ENCODE measurements at regions not wholly inside any gene's neighbourhood (a gene's known extent, or its start where the extent isn't known, plus 50 kb on each side); places are given as distances from the start of the nearest gene placed in this dataset.
A peak's percentile ranks its signal among the peaks of the same experiment; 100 is the strongest.

- Histone ChIP-seq H3K9me3 (ENCODE audit: low read depth, low read length) (no peaks in the 10 kb centered on the region), H4K20me1 (ENCODE audit: insufficient read depth, low read length) (no peaks in the 10 kb centered on the region), H3K27ac (ENCODE audit: low read depth, low read length) (no peak overlapping the region), H3K79me2 (ENCODE audit: insufficient read depth, low read length) (no peaks in the 10 kb centered on the region), H3K27me3 (ENCODE audit: insufficient read depth, low read length) (no peaks in the 10 kb centered on the region), H3K4me2 (ENCODE audit: insufficient read depth, low read length) (no peak overlapping the region), H2AFZ (ENCODE audit: low read length) (no peak overlapping the region), H3K36me3 (ENCODE audit: insufficient read depth, low read length) (no peaks in the 10 kb centered on the region), H3K4me3 (ENCODE audit: insufficient read depth, low read length) (no peak overlapping the region), H3K4me1 (ENCODE audit: insufficient read depth, low read length) (peaks cover 35% of the 10 kb centered on the region)
- TF ChIP-seq, protein P1, sequence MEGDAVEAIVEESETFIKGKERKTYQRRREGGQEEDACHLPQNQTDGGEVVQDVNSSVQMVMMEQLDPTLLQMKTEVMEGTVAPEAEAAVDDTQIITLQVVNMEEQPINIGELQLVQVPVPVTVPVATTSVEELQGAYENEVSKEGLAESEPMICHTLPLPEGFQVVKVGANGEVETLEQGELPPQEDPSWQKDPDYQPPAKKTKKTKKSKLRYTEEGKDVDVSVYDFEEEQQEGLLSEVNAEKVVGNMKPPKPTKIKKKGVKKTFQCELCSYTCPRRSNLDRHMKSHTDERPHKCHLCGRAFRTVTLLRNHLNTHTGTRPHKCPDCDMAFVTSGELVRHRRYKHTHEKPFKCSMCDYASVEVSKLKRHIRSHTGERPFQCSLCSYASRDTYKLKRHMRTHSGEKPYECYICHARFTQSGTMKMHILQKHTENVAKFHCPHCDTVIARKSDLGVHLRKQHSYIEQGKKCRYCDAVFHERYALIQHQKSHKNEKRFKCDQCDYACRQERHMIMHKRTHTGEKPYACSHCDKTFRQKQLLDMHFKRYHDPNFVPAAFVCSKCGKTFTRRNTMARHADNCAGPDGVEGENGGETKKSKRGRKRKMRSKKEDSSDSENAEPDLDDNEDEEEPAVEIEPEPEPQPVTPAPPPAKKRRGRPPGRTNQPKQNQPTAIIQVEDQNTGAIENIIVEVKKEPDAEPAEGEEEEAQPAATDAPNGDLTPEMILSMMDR (IDR thresholded peaks at IDR 0.05; ENCODE audit: extremely low read depth, low read depth, low read length) = no peak
- peak; percentile 51 for DNase-seq (ENCODE audit: insufficient read length, low spot score, missing footprints)
Measured at GRCh38 chr2:176388861-176389260, 119.6 kb downstream of the MTX2 start.

- Histone ChIP-seq H3K4me2 (ENCODE audit: insufficient read depth, low read length) (peak overlapping the region; percentile 2), H2AFZ (ENCODE audit: low read length) (peak overlapping the region; percentile 64)
- DNase-seq (ENCODE audit: insufficient read length, low spot score, missing footprints) = no peak
Measured at GRCh38 chr2:176390276-176391147, 121.3 kb downstream of the MTX2 start.

GRCh38 chr2:176391148-176391419 lies 121.8 kb downstream of the MTX2 start:
- Histone ChIP-seq H4K20me1 (ENCODE audit: insufficient read depth, low read length) (no peaks in the 10 kb centered on the region), H3K27me3 (ENCODE audit: insufficient read depth, low read length) (no peaks in the 10 kb centered on the region), H3K9me3 (ENCODE audit: low read depth, low read length) (no peaks in the 10 kb centered on the region), H3K4me1 (ENCODE audit: insufficient read depth, low read length) (peaks cover 40% of the 10 kb centered on the region), H3K27ac (ENCODE audit: low read depth, low read length) (peak overlapping the region; percentile 48), H3K36me3 (ENCODE audit: insufficient read depth, low read length) (no peaks in the 10 kb centered on the region), H2AFZ (ENCODE audit: low read length) (peak overlapping the region; percentile 5), H3K79me2 (ENCODE audit: insufficient read depth, low read length) (no peaks in the 10 kb centered on the region), H3K4me2 (ENCODE audit: insufficient read depth, low read length) (peak overlapping the region; percentile 2), H3K4me3 (ENCODE audit: insufficient read depth, low read length) (no peak overlapping the region)
- no peak for DNase-seq (ENCODE audit: insufficient read length, low spot score, missing footprints)
- TF ChIP-seq, protein P1 (IDR thresholded peaks at IDR 0.05; ENCODE audit: extremely low read depth, low read depth, low read length) = no peak

More at GRCh38 chr2:176390276-176391147, 121.3 kb downstream of the MTX2 start:
- H3K4me3 ChIP-seq (ENCODE audit: insufficient read depth, low read length) = no peak overlapping the region
- H3K79me2 ChIP-seq (ENCODE audit: insufficient read depth, low read length) = no peaks in the 10 kb centered on the region
- H3K36me3 ChIP-seq (ENCODE audit: insufficient read depth, low read length) = no peaks in the 10 kb centered on the region
- TF ChIP-seq, protein P1 (IDR thresholded peaks at IDR 0.05; ENCODE audit: extremely low read depth, low read depth, low read length) = no peak
- H3K4me1 ChIP-seq (ENCODE audit: insufficient read depth, low read length) = peaks cover 40% of the 10 kb centered on the region
- H3K27ac ChIP-seq (ENCODE audit: low read depth, low read length) = peak overlapping the region; percentile 15
- no peaks in the 10 kb centered on the region for H3K9me3 ChIP-seq (ENCODE audit: low read depth, low read length)
- H4K20me1 ChIP-seq (ENCODE audit: insufficient read depth, low read length) = no peaks in the 10 kb centered on the region
- no peaks in the 10 kb centered on the region for H3K27me3 ChIP-seq (ENCODE audit: insufficient read depth, low read length)

DNA sequence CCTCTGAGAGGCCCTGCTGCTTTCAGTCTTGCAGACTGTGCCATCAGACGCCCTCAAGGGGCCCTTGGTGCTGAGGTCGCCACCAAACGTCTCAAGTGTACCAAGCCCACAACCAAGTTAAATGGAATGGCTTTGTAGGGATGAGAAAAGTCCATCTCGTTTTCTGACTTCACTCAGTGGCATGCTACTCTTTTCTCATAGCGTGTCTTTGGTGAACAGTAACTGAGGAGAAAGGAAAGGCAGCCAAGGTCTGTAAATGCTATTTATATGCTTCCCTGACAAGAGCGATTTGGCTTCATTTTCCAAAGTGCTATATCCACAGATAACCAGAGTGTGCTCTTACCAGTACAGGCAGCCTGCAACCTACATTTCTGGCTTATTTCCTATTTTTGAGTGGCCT lies 123.0 kb downstream of the MTX2 start:
- Histone ChIP-seq H3K4me1 (ENCODE audit: insufficient read depth, low read length) (peaks cover 40% of the 10 kb centered on the region), H3K79me2 (ENCODE audit: insufficient read depth, low read length) (no peaks in the 10 kb centered on the region), H3K9me3 (ENCODE audit: low read depth, low read length) (no peaks in the 10 kb centered on the region), H3K36me3 (ENCODE audit: insufficient read depth, low read length) (no peaks in the 10 kb centered on the region), H3K27ac (ENCODE audit: low read depth, low read length) (peak overlapping the region; percentile 60), H4K20me1 (ENCODE audit: insufficient read depth, low read length) (no peaks in the 10 kb centered on the region), H3K4me3 (ENCODE audit: insufficient read depth, low read length) (no peak overlapping the region), H2AFZ (ENCODE audit: low read length) (peak overlapping the region; percentile 71), H3K4me2 (ENCODE audit: insufficient read depth, low read length) (peak overlapping the region; percentile 57), H3K27me3 (ENCODE audit: insufficient read depth, low read length) (no peaks in the 10 kb centered on the region)
- no peak for DNase-seq (ENCODE audit: insufficient read length, low spot score, missing footprints)
- TF ChIP-seq, protein P1 (IDR thresholded peaks at IDR 0.05; ENCODE audit: extremely low read depth, low read depth, low read length) = no peak
